ENCODE measurements at regions not wholly inside any gene's neighbourhood (a gene's known extent, or its start where the extent isn't known, plus 50 kb on each side); places are given as distances from the start of the nearest gene placed in this dataset.

GRCh38 chr5:30831123-30831522, 362.4 kb upstream of the CDH6 start:
- TF ChIP-seq EP300 (IDR thresholded peaks at IDR 0.05; ENCODE audit: borderline replicate concordance in 1 of 2, low read depth in 2 of 2, low read length in 2 of 2) (no peak), CTCF (IDR thresholded peaks at IDR 0.05; ENCODE audit: control extremely low read depth in 1 of 3, insufficient read depth in 1 of 3, low read depth in 1 of 3, low read length in 3 of 3) (no peak), EZH2 (IDR thresholded peaks at IDR 0.05; ENCODE audit: low read depth, low read length, severe bottlenecking) (no peak), TCF12 (IDR thresholded peaks at IDR 0.05; ENCODE audit: low read depth, low read length) (no peak), CHD2 (IDR thresholded peaks at IDR 0.05; ENCODE audit: low read length) (no peak), POLR2A (IDR thresholded peaks at IDR 0.05; ENCODE audit: control extremely low read depth in 1 of 2, low read depth in 2 of 2, low read length in 2 of 2) (no peak), ZNF274 (IDR thresholded peaks at IDR 0.05; ENCODE audit: borderline replicate concordance, extremely low read depth, low read length) (no peak), JUND (IDR thresholded peaks at IDR 0.05; ENCODE audit: low read length) (no peak), MAFK (IDR thresholded peaks at IDR 0.05; ENCODE audit: low read depth, low read length) (no peak), RAD21 (IDR thresholded peaks at IDR 0.05 in 1 of 2, conservative IDR thresholded peaks at IDR 0.05 in 1 of 2; ENCODE audit: low read depth in 2 of 2, low read length in 2 of 2) (no peak)

Measured in H1 (cell line).